ENCODE measurements at regions not wholly inside any gene's neighbourhood (a gene's known extent, or its start where the extent isn't known, plus 50 kb on each side); places are given as distances from the start of the nearest gene placed in this dataset.
A peak's percentile ranks its signal among the peaks of the same experiment; 100 is the strongest.

GRCh38 chr1:212518188-212519054 is 85.7 kb downstream of the NENF start:
- intact Hi-C loops (cut with micrococcal nuclease): no loop called here
- no peak for TF ChIP-seq CTCF (IDR thresholded peaks at IDR 0.05; ENCODE audit: borderline replicate concordance)
- H3K9me3 ChIP-seq (replicated peaks): no peaks in the 10 kb centered on the region
- H3K4me3 ChIP-seq: no peak overlapping the region
- peaks cover 26% of the 10 kb centered on the region for H3K4me1 ChIP-seq
- peak; percentile 85 for DNase-seq
- peaks cover 28% of the 10 kb centered on the region for H3K27me3 ChIP-seq (ENCODE audit: low read depth)
- H3K27ac ChIP-seq (replicated peaks): peak overlapping the region; percentile 86
- no peaks in the 10 kb centered on the region for H3K36me3 ChIP-seq

- intact Hi-C loops (cut with micrococcal nuclease): no loop called here
- Histone ChIP-seq H3K27ac (replicated peaks) (peak overlapping the region; percentile 86), H3K36me3 (no peaks in the 10 kb centered on the region), H3K27me3 (ENCODE audit: low read depth) (peaks cover 21% of the 10 kb centered on the region), H3K9me3 (replicated peaks) (no peaks in the 10 kb centered on the region), H3K4me1 (peaks cover 19% of the 10 kb centered on the region), H3K4me3 (no peak overlapping the region)
- no peak for TF ChIP-seq CTCF (IDR thresholded peaks at IDR 0.05; ENCODE audit: borderline replicate concordance)
- no peak for DNase-seq
These were observed 86.4 kb downstream of the NENF start for GRCh38 chr1:212519131-212519530.

GRCh38 chr1:212520299-212520698 is 87.6 kb downstream of the NENF start:
- Histone ChIP-seq H3K4me1 (peaks cover 22% of the 10 kb centered on the region), H3K27ac (replicated peaks) (no peak overlapping the region), H3K4me3 (no peak overlapping the region), H3K9me3 (replicated peaks) (no peaks in the 10 kb centered on the region), H3K27me3 (ENCODE audit: low read depth) (peaks cover 10% of the 10 kb centered on the region), H3K36me3 (no peaks in the 10 kb centered on the region)
- no peak for TF ChIP-seq CTCF (IDR thresholded peaks at IDR 0.05; ENCODE audit: borderline replicate concordance)
- no peak for DNase-seq
- intact Hi-C loops (cut with micrococcal nuclease): no loop called here

GRCh38 chr1:212520746-212521145 is 87.8 kb upstream of the ATF3 start:
- DNase-seq: no peak
- no peak for TF ChIP-seq CTCF (IDR thresholded peaks at IDR 0.05; ENCODE audit: borderline replicate concordance)
- H3K27me3 ChIP-seq (ENCODE audit: low read depth): peaks cover 5% of the 10 kb centered on the region
- H3K36me3 ChIP-seq: no peaks in the 10 kb centered on the region
- H3K4me3 ChIP-seq: no peak overlapping the region
- no peak overlapping the region for H3K27ac ChIP-seq (replicated peaks)
- H3K9me3 ChIP-seq (replicated peaks): no peaks in the 10 kb centered on the region
- intact Hi-C loops (cut with micrococcal nuclease): no loop called here
- peaks cover 24% of the 10 kb centered on the region for H3K4me1 ChIP-seq

GRCh38 chr1:212525479-212526110 is 83.0 kb upstream of the ATF3 start:
- intact Hi-C loops (cut with micrococcal nuclease): no loop called here

More at GRCh38 chr1:212525479-212526110, 83.0 kb upstream of the ATF3 start:
- peaks cover 25% of the 10 kb centered on the region for H3K4me1 ChIP-seq
- no peak for TF ChIP-seq CTCF (IDR thresholded peaks at IDR 0.05; ENCODE audit: borderline replicate concordance)
- peak overlapping the region; percentile 88 for H3K27ac ChIP-seq (replicated peaks)
- DNase-seq: peak; percentile 42
- H3K4me3 ChIP-seq: no peak overlapping the region
- no peaks in the 10 kb centered on the region for H3K27me3 ChIP-seq (ENCODE audit: low read depth)
- no peaks in the 10 kb centered on the region for H3K9me3 ChIP-seq (replicated peaks)
- H3K36me3 ChIP-seq: no peaks in the 10 kb centered on the region

All from left ventricle myocardium inferior (tissue), 1 donor.